LNCaP clone FGC (cell line): ENCODE measurements at regions not wholly inside any gene's neighbourhood (a gene's known extent, or its start where the extent isn't known, plus 50 kb on each side); places are given as distances from the start of the nearest gene placed in this dataset.
"Not testable (repeated sequence)": the region's sequence is repeated elsewhere in the genome, so short reads cannot be mapped to it uniquely, and the experiment has no call there.

Experiments used
- DNase-seq: peaks from one replicate; pipeline ENCODE4 v3.0.0-alpha.2; 2011; ENCODE audit warnings: low read depth
- H3K4me3 ChIP-seq: 2 replicates; pipeline ENCODE4 v1.5.1; 2011; ENCODE audit warnings: mild to moderate bottlenecking, low read depth, low read length, control low read depth
- CTCF ChIP-seq: IDR thresholded peaks from 2 replicates; pipeline ENCODE4 v1.5.1; 2012; ENCODE audit warnings: mild to moderate bottlenecking; ENCODE audit not compliant: control insufficient read depth, insufficient read depth; ENCODE audit errors: extremely low read depth

- no peak for TF ChIP-seq CTCF
- no peak overlapping the region for H3K4me3 ChIP-seq
- DNase-seq = no peak
These were observed 131.3 kb downstream of the ZNF648 start for GRCh38 chr1:181930187-181930586.

- no peak for TF ChIP-seq CTCF
- no peak for DNase-seq
- no peak overlapping the region for H3K4me3 ChIP-seq
These were observed 134.8 kb downstream of the ZNF648 start for GRCh38 chr1:181926697-181927096.

- not testable (repeated sequence) for H3K4me3 ChIP-seq, DNase-seq
These were observed 137.5 kb downstream of the ZNF648 start for GRCh38 chr1:181924034-181924433.

GRCh38 chr1:181919542-181919941 is 142.0 kb downstream of the ZNF648 start:
- peak; percentile 35 for TF ChIP-seq CTCF
- no peak for DNase-seq
- no peak overlapping the region for H3K4me3 ChIP-seq

- no peak for TF ChIP-seq CTCF
- no peak for DNase-seq
These were observed 142.5 kb downstream of the ZNF648 start for GRCh38 chr1:181918880-181919525.

GRCh38 chr1:181911715-181912114 is 149.8 kb downstream of the ZNF648 start:
- TF ChIP-seq CTCF = no peak
- H3K4me3 ChIP-seq = no peak overlapping the region
- no peak for DNase-seq

More at GRCh38 chr1:181918880-181919525, 142.5 kb downstream of the ZNF648 start:
- no peak overlapping the region for H3K4me3 ChIP-seq

- peak; percentile 49 for TF ChIP-seq CTCF
- no peak for DNase-seq
These were observed 150.6 kb downstream of the ZNF648 start for GRCh38 chr1:181910905-181911304.

More at GRCh38 chr1:181910905-181911304, 150.6 kb downstream of the ZNF648 start:
- no peak overlapping the region for H3K4me3 ChIP-seq
